ENCODE measurements at regions not wholly inside any gene's neighbourhood (a gene's known extent, or its start where the extent isn't known, plus 50 kb on each side); places are given as distances from the start of the nearest gene placed in this dataset.
"Not testable (repeated sequence)": the region's sequence is repeated elsewhere in the genome, so short reads cannot be mapped to it uniquely, and the experiment has no call there.

DNA sequence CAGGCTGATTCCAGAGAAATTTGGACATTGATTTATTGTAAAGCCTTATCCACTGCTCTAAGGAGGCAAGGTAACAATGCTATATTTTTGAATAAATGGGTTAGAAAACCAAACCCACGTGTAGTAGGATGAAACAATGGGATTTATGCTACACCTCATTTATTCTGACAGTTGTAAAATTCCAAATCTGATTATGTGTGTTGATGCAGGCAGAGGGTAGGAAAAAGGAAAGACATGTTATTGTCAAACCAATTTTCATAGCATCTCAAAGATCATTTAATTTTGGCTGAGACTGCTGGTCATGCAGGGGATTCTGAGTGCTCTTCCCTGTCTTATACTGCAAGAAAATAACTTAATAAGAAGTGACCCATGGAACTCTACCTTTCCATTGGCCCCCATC lies 1219.9 kb upstream of the SORCS1 start:
- no peak for DNase-seq

DNA sequence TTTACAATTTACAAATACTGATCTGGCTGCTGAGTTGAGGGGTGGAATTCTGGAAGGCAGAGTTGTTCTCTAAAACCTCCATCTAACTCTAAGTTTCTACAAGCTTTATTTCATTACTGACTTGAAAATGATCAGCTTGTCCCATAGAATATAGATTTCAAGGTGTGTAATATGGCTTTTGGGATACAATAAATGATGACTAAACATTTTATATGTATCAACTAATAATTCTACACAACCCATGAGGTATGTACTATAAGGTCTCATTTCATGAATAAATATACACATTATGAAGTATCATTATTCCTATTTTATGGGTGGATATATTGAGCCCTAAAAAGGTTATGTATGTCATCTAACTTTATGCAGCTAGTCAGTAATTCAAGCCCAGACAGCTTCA lies 1214.3 kb upstream of the SORCS1 start:
- no peak for DNase-seq

DNA sequence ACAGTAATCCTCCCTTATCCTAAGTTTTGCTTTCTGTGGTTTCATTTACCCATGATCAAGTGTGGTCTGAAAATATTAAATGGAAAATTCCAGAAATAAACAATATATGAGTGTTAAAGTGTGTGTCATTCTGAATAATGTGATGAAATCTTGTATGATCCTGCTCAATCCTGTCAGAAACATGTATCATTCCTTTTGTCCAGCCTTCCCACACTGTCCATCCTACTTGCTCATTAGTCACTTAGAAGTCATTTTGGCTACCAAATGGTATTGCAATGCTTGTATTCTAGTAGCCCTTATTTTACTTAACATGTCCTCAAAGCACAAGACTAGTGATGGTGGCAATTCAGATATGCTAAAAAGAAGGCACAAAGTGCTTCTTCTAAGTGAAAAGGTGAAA lies 1211.2 kb upstream of the SORCS1 start:
- DNase-seq, result no peak

DNA sequence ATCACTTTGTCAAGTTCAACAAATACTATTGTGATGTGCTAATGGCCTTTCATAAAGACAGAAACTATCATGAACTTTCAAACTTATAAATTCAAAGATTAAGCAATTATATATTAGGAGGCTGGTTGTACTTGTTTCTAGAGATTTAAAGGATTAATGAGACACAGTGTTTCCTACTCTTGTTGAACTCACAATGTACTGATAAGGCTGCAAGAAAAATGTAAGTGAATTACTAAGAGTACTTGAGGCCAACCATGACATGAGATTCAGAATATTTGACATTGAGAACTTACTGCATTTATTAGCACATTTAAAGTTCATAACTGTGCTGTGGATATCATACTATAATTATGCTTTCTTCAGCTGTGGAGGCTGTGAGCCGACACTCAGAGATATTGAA lies 1210.5 kb upstream of the SORCS1 start:
- no peak for DNase-seq

DNA sequence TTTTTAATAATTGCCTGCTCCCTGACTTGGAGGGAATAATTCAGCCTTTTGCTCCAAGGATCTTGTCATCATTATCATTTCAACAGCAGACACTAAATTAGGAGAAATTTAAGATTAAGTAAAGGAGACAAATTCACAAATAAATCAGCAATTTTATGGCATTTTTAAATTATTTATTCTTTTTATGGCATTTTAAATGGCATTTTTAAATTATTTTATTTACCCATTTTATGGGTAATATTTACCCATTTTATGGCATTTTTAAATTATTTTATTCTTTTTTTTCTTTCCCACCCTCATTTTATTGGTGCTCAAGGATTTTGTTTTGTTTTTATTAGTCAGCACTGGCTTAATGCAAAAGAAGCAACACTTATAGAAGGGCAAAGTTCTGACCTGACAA lies 1201.0 kb upstream of the SORCS1 start:
- DNase-seq, result no peak

DNA sequence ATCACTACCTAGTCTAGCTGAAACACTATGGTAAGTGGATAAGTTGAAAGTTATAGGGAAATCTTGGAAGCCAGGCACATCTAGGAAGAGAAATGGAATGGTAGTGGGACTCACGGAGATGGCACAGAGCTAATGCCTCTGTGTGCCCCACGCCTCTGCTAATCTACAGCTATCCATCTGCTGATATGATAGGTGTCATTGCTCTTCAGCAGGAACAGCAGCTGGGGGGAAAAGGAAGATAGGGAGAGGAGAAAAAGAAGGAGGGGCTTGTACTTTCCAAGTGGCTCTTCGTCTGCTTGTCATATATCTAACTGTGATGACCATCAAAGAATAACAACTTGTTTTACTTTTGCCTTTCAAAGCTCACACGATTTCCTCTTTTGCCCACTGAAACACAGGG lies 1199.1 kb upstream of the SORCS1 start:
- DNase-seq, result no peak

DNA sequence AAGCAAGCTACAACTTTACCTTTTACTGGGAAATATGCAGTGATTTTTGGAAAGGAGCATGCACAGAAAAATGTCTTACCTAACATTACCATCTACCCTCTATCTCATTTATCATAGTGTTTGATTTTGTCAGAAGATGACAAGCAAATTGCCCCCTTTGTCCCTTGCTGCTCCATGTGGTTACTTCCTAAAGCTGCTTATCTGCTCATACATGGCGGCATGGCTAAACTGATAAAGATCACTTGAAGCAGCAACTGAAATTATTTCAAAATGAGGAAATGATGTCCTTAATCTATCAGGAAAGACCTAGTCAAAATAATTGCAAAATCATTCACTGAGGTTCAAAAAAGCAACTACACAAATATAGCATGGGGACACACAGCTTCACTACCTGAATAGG lies 1198.5 kb upstream of the SORCS1 start:
- DNase-seq, result no peak

DNA sequence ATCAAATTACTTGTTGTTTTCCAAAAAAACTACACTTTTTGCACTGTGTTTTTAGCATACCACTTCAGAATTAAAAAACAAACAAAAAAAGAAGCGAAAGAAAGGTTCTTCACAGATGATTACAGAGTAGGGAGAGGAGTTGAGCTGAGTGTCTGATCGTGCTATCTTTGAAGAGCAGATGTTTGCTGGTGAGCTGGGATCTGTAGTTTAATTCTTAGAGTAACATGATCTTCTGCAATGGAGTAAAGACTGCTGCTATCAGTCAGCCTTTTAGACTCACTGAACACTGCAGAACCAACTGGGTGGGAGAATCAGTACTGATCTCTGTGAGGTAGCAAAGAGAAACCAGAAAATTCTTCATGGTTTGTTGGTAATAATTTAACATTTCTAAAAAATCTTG lies 1197.8 kb upstream of the SORCS1 start:
- DNase-seq, result no peak

DNA sequence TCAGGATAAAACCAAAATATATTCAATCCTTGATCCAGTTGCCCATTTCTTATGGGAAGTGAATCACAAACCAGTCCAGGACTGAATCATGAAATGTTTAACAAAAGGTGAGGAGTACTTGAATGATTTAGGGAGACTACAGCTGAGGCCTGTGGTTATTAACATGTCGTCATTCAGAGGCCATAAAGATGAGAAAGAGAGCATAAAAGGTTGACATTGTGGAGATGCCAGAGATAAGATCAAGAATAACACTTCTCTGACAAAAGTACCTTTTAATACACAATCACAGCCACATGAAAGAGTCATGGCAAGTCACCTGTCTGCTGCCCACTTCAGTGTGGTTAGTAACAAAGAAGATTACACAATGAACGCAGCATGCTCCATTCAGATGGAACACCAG lies 1195.7 kb upstream of the SORCS1 start:
- no peak for DNase-seq

DNA sequence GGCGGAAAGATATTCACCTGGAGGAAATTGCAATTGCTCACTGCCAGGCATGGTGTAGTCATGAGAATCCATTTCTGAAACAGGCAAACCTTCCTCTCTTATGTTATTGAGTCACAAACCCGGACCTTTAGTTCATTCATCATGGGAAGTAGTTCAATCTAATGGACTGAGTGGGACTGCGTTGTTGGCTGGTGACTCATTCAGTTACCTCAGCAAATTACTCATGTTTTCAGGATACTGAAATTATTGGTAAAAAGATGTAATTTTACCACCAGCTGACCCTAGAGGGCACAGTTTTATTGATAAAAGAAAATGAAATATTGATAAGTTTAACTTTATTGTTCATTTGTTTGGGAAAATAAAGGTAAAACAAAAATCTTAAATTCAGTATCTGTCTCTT lies 1194.4 kb upstream of the SORCS1 start:
- DNase-seq, result no peak

DNA sequence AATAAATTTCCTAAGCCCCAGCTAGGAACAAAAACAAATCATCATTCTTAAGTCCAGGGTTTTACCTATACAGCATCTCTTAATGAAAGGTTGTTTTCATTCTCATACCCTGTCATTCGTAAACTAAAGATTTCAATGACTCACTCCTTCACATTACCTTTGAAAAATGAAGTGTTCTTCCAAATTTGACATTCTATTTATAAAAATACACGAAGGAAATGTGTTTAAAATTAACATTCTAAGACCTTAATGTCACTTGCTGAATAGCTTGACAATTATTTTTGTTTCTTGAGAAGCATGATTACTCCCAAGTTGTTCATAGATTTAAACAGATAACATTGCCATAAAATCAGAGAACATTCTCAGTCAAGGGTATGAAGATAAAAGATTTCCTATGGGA lies 1188.3 kb upstream of the SORCS1 start:
- no peak for DNase-seq

DNA sequence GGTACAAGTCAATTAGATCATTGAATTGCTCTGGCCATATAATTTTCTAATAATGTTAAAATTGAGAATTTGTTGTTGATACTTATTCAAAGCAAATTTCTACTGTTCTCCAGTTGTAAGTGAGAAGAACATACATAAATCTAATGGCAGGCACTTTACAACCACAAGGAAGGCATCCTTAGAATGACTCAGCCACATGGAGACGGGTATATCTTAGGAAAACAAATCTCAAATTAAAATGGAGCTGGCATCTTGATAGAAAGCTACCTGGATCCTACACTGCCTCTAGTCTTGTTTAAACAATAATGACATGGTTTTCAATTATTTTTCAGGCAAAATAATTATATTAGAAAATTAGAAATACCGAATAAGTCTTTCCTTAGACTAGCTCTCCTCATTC lies 1183.7 kb upstream of the SORCS1 start:
- DNase-seq, result no peak

DNA sequence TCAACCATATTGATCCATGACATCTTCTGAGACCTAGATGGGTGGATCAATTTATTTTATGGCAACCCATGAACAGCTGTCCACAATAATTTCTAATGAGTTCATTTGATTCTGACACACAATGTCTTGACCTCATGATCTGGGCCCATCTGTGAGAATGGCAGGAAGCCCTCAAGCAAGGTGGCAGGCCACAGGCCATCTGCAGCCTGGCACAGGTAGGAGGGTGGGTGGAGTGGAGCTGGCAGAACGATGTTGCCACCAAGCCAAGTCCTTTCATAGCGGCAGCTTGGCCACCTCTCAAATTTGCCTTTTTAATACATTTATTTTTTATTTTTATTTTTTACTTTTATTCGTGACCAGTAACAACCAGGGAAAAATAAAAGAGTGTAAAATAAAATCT lies 1181.6 kb upstream of the SORCS1 start:
- DNase-seq, result no peak

DNA sequence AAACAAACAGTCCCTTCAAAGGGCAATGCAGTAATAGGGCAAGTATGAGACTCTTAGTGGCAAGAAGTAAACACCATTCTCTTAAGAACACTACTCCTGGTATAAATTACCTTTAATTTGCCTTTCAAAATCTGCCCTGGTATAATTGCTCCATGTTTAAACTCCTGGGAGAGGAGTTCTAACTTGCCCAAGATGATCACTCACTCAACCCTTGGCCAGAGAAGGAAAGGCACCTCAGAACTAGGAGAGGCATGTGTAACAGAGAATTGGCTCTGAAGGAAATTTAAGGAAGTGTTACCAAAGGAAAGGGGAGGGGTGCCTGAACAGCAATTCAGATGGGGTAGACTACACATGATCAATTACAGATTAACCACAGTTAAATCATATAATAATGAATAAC lies 1173.6 kb upstream of the SORCS1 start:
- no peak for DNase-seq

DNA sequence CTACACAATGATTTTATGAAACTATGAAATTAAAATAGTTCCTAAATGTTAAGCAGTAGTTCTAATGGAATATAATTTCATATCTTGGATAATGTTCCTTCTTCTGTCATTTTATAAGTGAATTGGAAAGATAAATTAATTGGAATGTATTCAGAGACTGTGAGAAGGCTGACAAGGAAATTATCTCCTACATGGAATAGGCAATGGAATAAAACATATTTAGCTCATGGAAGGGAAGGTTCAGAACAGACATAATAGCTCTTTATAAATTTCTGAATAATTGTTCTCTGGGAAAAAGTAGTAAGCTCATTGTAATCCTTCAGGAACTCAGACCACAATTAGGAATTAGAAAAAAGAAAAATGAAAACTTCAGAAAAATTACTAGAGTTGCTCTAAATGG lies 1172.3 kb upstream of the SORCS1 start:
- no peak for DNase-seq

DNA sequence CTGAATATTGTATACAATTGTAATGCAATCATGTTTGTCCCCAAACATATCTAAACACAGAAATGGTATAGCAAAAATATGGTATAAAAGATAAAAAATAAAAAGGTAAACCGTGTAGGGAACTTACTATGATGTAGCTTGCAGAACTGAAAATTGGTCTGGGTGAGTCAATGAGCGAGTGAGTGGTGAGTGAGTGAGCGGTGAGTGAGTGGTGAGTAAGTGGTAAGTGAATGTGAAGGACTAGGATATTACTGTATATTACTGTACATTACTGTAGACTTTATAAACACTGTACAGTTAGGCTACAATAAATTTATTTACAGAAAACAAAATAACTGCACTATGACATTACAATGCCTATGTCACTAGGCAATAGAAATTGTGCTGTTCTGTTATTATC lies 1163.2 kb upstream of the SORCS1 start:
- DNase-seq, result no peak

DNA sequence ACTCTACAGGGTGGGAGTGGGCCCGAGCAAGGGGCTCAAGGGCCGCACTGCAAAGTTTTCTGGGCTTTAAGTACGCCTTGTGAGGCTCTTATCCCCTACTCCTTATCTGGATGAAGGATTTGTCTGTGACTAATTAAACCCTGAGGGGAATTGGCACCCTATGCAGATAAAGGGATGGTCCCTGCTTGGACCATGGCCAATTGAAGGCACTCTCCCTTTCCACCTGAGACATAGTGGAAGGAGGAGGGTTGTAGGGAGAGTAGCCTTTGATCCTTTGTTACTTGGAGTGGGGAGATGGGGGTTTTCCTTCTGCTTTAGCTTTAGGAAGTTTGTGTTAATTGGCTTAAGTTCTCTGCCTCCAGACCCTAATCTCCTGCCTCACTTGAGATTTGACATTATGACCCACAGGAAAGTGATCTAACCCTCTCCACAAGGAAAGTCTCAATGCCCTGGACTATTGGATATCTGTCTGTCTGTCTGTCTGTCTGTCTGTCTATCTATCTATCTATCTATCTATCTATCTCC lies 1158.8 kb upstream of the SORCS1 start:
- DNase-seq, result no peak

DNA sequence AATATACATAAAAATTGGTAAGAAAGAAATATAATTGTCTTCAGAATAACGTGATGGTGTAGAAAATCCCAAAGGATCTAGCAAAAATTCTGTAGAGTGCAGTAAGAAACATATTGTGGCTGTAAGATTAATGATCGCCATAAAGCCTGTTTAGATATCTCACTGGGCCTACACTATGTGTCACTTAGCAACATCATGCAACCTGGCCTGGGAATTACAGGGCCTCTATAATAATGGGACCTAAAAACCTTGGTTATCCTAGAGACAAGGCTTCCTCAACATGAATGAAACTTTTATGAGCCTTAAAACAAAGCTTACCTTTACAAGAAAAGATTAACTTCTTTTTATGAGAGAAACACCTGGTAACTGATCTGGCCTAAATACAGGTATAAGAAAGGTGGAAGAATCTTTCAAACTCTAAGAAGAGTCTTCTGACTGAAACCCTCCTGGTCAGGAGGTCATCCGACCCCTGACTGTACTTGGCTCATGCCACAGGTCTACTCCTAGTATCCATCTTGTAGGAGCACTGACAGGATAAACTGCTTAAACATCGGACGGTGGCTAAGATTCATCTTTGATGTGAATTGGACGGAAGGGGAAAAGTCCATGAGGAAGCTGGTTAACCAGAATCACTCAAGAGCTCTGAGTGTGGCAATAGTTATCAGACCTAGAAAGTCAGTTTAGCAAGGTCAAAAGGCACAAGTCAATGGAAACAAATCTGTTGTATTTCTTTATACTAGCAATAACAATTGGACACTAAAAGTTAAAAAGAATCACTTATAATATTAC lies 1155.1 kb upstream of the SORCS1 start:
- DNase-seq, result no peak

DNA sequence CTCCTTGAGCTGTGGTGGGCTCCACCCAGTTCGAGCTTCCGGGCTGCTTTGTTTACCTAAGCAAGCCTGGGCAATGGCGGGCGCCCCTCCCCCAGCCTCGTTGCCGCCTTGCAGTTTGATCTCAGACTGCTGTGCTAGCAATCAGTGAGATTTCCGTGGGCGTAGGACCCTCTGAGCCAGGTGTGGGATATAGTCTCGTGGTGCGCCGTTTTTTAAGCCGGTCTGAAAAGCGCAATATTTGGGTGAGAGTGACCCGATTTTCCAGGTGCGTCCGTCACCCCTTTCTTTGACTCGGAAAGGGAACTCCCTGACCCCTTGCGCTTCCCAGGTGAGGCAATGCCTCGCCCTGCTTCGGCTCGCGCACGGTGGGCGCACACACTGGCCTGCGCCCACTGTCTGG lies 1151.1 kb upstream of the SORCS1 start:
- not testable (repeated sequence) for DNase-seq

DNA sequence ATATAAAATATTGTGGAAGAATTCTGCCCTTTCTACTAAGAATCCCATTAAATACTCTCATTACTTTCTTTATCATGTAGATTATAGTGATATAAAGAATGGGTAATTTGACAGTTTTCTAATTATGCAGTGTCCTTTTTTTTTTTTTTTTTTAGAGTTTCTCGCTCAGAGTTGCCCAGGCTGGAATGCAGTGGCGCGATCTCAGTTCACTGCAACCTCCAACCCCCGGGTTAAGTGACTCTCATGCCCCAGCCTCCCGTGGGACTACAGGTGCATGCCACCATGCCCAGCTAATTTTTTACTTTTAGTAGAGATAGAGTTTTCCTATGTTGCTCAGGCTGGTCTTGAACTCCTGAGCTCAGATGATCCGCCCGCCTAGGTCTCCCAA lies 1143.4 kb upstream of the SORCS1 start:
- no peak for DNase-seq

DNA sequence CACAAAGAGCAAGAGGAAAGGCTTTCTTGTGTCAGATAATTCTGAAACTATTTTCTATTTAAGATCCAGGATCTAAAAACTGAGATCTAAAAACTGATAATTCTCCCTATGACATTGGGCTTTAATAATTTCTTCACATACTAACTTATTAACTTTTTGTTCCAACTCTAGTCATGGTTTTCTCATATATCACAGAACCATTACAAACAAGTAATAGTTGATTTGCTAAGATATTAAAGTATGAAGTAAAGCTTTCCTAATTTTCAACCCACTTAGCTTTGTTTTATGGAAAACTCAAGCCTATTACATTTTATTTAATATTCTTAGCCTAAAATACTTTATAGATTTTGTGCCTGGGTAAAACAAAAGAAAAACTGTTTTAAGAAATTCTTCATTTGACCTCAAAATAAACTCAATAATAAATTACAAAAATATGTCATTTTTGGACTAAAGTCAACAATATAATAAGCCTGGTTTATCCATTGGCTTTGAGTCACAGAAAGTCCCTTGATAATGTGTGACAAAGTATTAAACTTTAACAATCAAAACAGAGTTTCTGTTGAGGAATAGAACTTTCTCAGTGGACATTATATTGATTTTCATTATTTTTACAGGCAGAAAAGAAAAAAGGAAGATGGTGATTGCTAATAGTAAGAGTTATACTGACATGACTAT lies 1142.9 kb upstream of the SORCS1 start:
- DNase-seq, result no peak

DNA sequence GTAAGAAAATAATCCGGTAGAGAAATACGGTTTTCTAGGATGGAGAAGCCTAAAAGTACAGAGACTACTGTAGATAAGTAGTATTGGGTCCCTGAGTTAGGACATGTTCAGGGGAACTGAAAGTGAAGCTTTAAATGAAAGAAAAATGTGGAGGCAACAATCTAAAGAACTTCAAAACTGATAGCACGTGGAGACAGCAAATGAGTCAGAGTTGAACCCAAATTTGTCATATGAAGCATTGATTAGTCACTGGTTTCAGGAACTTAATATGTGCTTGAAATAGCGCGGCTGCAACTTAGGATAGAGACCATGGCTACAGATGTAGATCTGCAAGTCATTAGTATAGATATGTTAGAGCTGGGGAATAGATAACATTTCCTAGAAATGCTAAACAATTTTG lies 1138.6 kb upstream of the SORCS1 start:
- no peak for DNase-seq

DNA sequence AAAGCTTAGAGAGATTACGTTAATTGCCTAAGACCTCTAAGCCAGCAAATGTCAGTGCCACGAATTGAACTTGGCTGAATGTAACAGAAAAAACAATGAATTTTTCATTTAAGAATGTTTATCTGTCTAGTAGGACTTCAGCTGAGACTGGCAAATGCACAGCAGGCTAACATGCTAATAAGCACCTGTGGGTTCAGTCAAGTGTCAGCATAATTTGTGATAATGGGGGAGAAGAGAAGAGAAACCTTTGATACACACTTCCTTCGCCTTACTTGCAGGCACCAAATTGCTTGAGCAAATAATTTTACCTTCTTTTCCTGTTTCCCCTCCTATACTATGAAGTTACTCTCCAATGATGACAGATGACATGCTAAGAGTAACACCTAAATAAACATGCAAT lies 1136.5 kb upstream of the SORCS1 start:
- no peak for DNase-seq

DNA sequence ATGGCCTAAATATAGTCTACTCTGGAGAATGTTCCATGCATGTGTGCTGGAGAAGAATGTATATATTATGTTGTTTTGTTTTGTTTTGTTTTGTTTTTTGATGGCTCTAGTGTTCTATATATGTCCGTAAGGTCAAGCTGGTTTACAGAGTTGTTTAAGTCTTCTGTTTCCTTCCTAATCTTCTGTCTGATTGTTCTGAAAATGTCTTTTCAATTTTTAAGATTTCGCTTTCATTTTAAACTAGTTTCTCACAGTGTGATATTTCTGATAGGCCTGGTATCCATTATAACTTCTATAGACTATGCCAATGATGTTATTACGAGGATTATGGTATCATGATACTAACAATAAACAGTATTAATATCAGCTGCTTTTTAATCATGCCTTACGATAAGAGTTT lies 1126.3 kb upstream of the SORCS1 start:
- no peak for DNase-seq

Data from femur (tissue), 1 donor.